GM23338 (cell line): ENCODE measurements at regions not wholly inside any gene's neighbourhood (a gene's known extent, or its start where the extent isn't known, plus 50 kb on each side); places are given as distances from the start of the nearest gene placed in this dataset.

Source experiments
- CREB1 ChIP-seq: fragments of 250-450 bp; sonication (Bioruptor Pico); IDR thresholded peaks from 2 replicates; pipeline ENCODE4 v1.5.0; 2020; ENCODE audit warnings: low read depth, mild to moderate bottlenecking, moderate library complexity
- TF ChIP-seq, protein P1 (sequence below), 2 experiments: fragments of 200-600 bp in 1 of 2; sonication (generic) in 1 of 2; conservative IDR thresholded peaks; 2 replicates each; pipeline versions ENCODE4 v1.5.1 to v1.6.1; 2016 to 2017; ENCODE audit warnings: antibody characterized with exemption in 2 of 2, low read depth in 2 of 2, mild to moderate bottlenecking in 2 of 2, moderate library complexity in 1 of 2

DNA sequence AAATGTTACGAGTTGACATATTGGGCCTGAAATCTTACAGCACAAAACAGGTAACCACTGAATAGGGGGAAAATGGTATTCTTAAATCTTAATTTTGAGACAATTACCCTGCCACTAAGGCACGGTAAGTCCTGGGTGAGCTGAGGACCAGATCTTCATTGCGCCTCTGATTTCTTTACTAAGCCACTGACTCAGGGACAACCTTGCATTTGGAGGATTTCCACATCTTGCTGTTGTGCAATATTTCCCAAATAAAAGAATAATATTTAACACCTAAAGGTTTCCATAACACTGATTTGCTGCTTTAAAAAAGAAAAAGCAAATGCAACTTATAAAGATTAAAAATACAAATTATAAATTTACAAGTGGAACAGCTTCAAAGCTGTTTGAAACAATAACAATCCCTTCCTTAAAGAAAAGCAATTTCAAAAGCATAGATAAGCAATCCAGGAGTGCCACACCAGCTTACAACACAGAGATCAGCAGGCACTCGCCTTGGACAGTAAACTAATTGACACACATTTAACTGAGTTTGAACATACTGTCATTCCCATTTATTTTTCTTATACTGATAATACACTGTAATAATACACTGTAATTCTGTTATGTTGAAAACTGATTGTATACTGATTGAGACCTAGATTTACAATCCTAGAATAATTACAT lies 79.6 kb upstream of the DOCK9 start:
- TF ChIP-seq, protein P1, sequence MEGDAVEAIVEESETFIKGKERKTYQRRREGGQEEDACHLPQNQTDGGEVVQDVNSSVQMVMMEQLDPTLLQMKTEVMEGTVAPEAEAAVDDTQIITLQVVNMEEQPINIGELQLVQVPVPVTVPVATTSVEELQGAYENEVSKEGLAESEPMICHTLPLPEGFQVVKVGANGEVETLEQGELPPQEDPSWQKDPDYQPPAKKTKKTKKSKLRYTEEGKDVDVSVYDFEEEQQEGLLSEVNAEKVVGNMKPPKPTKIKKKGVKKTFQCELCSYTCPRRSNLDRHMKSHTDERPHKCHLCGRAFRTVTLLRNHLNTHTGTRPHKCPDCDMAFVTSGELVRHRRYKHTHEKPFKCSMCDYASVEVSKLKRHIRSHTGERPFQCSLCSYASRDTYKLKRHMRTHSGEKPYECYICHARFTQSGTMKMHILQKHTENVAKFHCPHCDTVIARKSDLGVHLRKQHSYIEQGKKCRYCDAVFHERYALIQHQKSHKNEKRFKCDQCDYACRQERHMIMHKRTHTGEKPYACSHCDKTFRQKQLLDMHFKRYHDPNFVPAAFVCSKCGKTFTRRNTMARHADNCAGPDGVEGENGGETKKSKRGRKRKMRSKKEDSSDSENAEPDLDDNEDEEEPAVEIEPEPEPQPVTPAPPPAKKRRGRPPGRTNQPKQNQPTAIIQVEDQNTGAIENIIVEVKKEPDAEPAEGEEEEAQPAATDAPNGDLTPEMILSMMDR (conservative IDR thresholded peaks at IDR 0.05; ENCODE audit: low read depth in 2 of 2), result no peak
- TF ChIP-seq CREB1 (CRISPR knock-in tag), result no peak
